A549 (cell line): ENCODE measurements at regions not wholly inside any gene's neighbourhood (a gene's known extent, or its start where the extent isn't known, plus 50 kb on each side); places are given as distances from the start of the nearest gene placed in this dataset.

Experiments used
- HOXB13 ChIP-seq: fragments of 250-450 bp; sonication (Bioruptor Pico); IDR thresholded peaks from 2 replicates; pipeline ENCODE4 v1.5.0; 2020; ENCODE audit warnings: low read depth, mild to moderate bottlenecking, moderate library complexity
- POLR2A ChIP-seq: IDR thresholded peaks from 2 replicates; pipeline ENCODE4 v1.6.1; 2012; ENCODE audit warnings: mild to moderate bottlenecking, low read length

GRCh38 chr9:93861736-93862358 lies 93.3 kb downstream of the BARX1 start:
- TF ChIP-seq HOXB13 (no peak), POLR2A (no peak)
